ENCODE measurements at regions not wholly inside any gene's neighbourhood (a gene's known extent, or its start where the extent isn't known, plus 50 kb on each side); places are given as distances from the start of the nearest gene placed in this dataset.

DNA sequence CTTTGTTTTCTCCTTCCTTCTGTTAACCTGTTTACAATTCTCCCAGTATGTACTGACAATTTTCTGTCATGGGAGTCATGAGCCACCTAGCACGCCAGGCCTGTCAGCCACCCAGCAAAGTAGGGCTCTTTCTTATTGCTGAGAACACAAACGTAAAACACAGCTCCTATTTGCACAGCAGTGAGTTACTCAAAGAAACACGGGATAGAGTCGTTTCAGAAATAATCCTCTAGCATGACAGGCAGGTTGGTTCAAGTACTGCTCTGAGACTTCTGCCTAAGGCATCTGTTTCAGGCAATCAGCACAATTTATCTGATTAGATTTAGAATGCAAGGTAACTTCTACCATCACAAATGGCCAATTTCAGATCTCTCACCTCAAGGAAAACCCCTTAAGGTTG, 88.8 kb downstream of the CD24 start:
- no peak for DNase-seq (ENCODE audit: extremely low read depth, low read depth)

GRCh38 chr6:106884576-106884975, 90.0 kb downstream of the CD24 start:
- TF ChIP-seq, protein P1, sequence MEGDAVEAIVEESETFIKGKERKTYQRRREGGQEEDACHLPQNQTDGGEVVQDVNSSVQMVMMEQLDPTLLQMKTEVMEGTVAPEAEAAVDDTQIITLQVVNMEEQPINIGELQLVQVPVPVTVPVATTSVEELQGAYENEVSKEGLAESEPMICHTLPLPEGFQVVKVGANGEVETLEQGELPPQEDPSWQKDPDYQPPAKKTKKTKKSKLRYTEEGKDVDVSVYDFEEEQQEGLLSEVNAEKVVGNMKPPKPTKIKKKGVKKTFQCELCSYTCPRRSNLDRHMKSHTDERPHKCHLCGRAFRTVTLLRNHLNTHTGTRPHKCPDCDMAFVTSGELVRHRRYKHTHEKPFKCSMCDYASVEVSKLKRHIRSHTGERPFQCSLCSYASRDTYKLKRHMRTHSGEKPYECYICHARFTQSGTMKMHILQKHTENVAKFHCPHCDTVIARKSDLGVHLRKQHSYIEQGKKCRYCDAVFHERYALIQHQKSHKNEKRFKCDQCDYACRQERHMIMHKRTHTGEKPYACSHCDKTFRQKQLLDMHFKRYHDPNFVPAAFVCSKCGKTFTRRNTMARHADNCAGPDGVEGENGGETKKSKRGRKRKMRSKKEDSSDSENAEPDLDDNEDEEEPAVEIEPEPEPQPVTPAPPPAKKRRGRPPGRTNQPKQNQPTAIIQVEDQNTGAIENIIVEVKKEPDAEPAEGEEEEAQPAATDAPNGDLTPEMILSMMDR (IDR thresholded peaks at IDR 0.05; ENCODE audit: low read depth, low read length), result no peak
- no peak for DNase-seq (ENCODE audit: extremely low read depth, low read depth)

More for the DNA sequence above, 88.8 kb downstream of the CD24 start:
- TF ChIP-seq, protein P1 (IDR thresholded peaks at IDR 0.05; ENCODE audit: low read depth, low read length), result no peak

- DNase-seq (ENCODE audit: extremely low read depth, low read depth), result no peak
- TF ChIP-seq, protein P1 (IDR thresholded peaks at IDR 0.05; ENCODE audit: low read depth, low read length), result no peak
Observed at GRCh38 chr6:106883808-106884262, 90.7 kb downstream of the CD24 start.

- no peak for DNase-seq (ENCODE audit: extremely low read depth, low read depth)
- TF ChIP-seq, protein P1 (IDR thresholded peaks at IDR 0.05; ENCODE audit: low read depth, low read length), result no peak
Observed at GRCh38 chr6:106882601-106883518, 91.7 kb downstream of the CD24 start.

- TF ChIP-seq, protein P1 (IDR thresholded peaks at IDR 0.05; ENCODE audit: low read depth, low read length), result no peak
- DNase-seq (ENCODE audit: extremely low read depth, low read depth), result no peak
Observed at GRCh38 chr6:106882138-106882537, 92.4 kb downstream of the CD24 start.

DNA sequence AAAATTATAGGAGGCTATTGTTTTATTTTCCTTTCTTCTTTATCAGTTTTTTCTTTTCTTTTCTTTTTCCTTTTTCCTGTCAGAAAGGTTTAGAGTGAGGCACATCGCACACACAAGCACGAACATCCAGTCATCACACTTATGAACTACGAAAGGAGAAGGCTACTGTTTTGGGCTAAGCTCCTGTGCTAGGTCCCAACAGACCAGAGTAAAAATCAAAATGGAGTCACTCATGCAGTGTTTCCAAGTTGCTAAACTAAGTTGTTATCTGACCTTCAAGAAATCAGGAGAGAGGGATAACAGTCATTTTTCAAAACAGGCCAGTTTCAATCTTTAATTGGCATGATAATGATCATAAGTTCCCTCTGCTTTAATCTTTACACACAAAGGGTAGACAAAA, 93.6 kb downstream of the CD24 start:
- TF ChIP-seq, protein P1 (IDR thresholded peaks at IDR 0.05; ENCODE audit: low read depth, low read length), result no peak
- DNase-seq (ENCODE audit: extremely low read depth, low read depth), result no peak

GRCh38 chr6:106875782-106876321, 98.7 kb downstream of the CD24 start:
- TF ChIP-seq, protein P1 (IDR thresholded peaks at IDR 0.05; ENCODE audit: low read depth, low read length), result no peak
- DNase-seq (ENCODE audit: extremely low read depth, low read depth), result no peak
